Smooth muscle cell (in vitro differentiated cells): ENCODE measurements at regions not wholly inside any gene's neighbourhood (a gene's known extent, or its start where the extent isn't known, plus 50 kb on each side); places are given as distances from the start of the nearest gene placed in this dataset.

ENCODE experiments used
- DNase-seq: peaks from one replicate; lab custom pipeline; 2025; ENCODE audit not compliant: unreplicated experiment; lab: John Stamatoyannopoulos, UW
- H2AFZ ChIP-seq: fragments of 200-600 bp; sonication (generic); 2 replicates; pipeline ENCODE4 v1.6.0; 2016; ENCODE audit warnings: antibody characterized with exemption, low read depth, mild to moderate bottlenecking
- H3F3A ChIP-seq: fragments of 200-600 bp; sonication (generic); 2 replicates; pipeline ENCODE4 v1.6.0; 2017; ENCODE audit warnings: antibody characterized with exemption, low read depth
- H3K27ac ChIP-seq: fragments of 200-600 bp; sonication (generic); 2 replicates; pipeline ENCODE4 v1.5.1; 2016; ENCODE audit warnings: low read depth, mild to moderate bottlenecking
- H3K27me3 ChIP-seq: fragments of 200-600 bp; sonication (generic); 2 replicates; pipeline ENCODE4 v1.6.1; 2016; ENCODE audit warnings: low read depth, mild to moderate bottlenecking
- H3K36me3 ChIP-seq: fragments of 200-600 bp; sonication (generic); 2 replicates; pipeline ENCODE4 v1.5.1; 2016; ENCODE audit warnings: low read depth
- H3K4me1 ChIP-seq: fragments of 200-600 bp; sonication (generic); 2 replicates; pipeline ENCODE4 v1.5.1; 2016; ENCODE audit warnings: low read depth
- H3K4me2 ChIP-seq: fragments of 200-600 bp; sonication (generic); 2 replicates; pipeline ENCODE4 v1.6.0; 2016; ENCODE audit warnings: mild to moderate bottlenecking
- H3K4me3 ChIP-seq: fragments of 200-600 bp; sonication (generic); 2 replicates; pipeline ENCODE4 v1.5.1; 2016; ENCODE audit warnings: mild to moderate bottlenecking
- H3K79me2 ChIP-seq: fragments of 200-600 bp; sonication (generic); 2 replicates; pipeline ENCODE4 v1.6.0; 2016; ENCODE audit warnings: low read depth, mild to moderate bottlenecking
- H3K9ac ChIP-seq: fragments of 200-600 bp; sonication (generic); 2 replicates; pipeline ENCODE4 v1.6.0; 2016; ENCODE audit warnings: low read depth
- H3K9me3 ChIP-seq: fragments of 200-600 bp; sonication (generic); replicated peaks from 2 replicates; pipeline ENCODE4 v1.5.1; 2016; ENCODE audit warnings: low read depth
- H4K20me1 ChIP-seq: fragments of 200-600 bp; sonication (generic); 2 replicates; pipeline ENCODE4 v1.6.0; 2016; ENCODE audit warnings: low read depth
- CTCF ChIP-seq: fragments of 200-600 bp; sonication (generic); IDR thresholded peaks from 2 replicates; pipeline ENCODE4 v1.5.1; 2017; ENCODE audit warnings: borderline replicate concordance, mild to moderate bottlenecking, antibody characterized with exemption; ENCODE audit not compliant: insufficient read depth, poor library complexity, severe bottlenecking
- WGBS: methylation state at CpG from one replicate; pipeline ENCODE4 v1.1.7; 2016; ENCODE audit warnings: low lambda C conversion rate; 5-methylcytosine and 5-hydroxymethylcytosine counted together

- Histone ChIP-seq H3K79me2 (no peaks in the 10 kb centered on the region), H3F3A (no peaks in the 10 kb centered on the region), H3K27me3 (no peaks in the 10 kb centered on the region), H3K27ac (no peak overlapping the region), H3K9me3 (no peaks in the 10 kb centered on the region), H3K4me2 (no peak overlapping the region), H3K4me3 (no peak overlapping the region), H3K9ac (no peak overlapping the region), H4K20me1 (no peaks in the 10 kb centered on the region), H3K36me3 (no peaks in the 10 kb centered on the region), H3K4me1 (no peaks in the 10 kb centered on the region), H2AFZ (no peak overlapping the region)
- 90% methylated on average over 3 of the region's 3 CpGs for WGBS
- no peak for TF ChIP-seq CTCF
- DNase-seq = no peak
These were observed 69.8 kb downstream of the CD83 start for GRCh38 chr6:14187406-14187805.

- Histone ChIP-seq H3K4me3 (no peak overlapping the region), H3K9me3 (no peaks in the 10 kb centered on the region), H3K79me2 (no peaks in the 10 kb centered on the region), H3F3A (no peaks in the 10 kb centered on the region), H3K27me3 (no peaks in the 10 kb centered on the region), H3K9ac (no peak overlapping the region), H3K4me2 (no peak overlapping the region), H3K27ac (no peak overlapping the region), H3K36me3 (no peaks in the 10 kb centered on the region), H3K4me1 (peaks cover 1% of the 10 kb centered on the region), H4K20me1 (no peaks in the 10 kb centered on the region), H2AFZ (no peak overlapping the region)
- DNase-seq = no peak
- TF ChIP-seq CTCF = no peak
- WGBS = 96% methylated on average over 2 of the region's 2 CpGs
These were observed 71.5 kb downstream of the CD83 start for GRCh38 chr6:14189074-14189473.

- 80% methylated on average over 6 of the region's 6 CpGs for WGBS
- Histone ChIP-seq H3K4me2 (no peak overlapping the region), H3F3A (no peaks in the 10 kb centered on the region), H3K79me2 (no peaks in the 10 kb centered on the region), H2AFZ (no peak overlapping the region), H3K27ac (no peak overlapping the region), H3K9ac (no peak overlapping the region), H4K20me1 (no peaks in the 10 kb centered on the region), H3K36me3 (no peaks in the 10 kb centered on the region), H3K27me3 (no peaks in the 10 kb centered on the region), H3K4me3 (no peak overlapping the region), H3K9me3 (no peaks in the 10 kb centered on the region), H3K4me1 (peaks cover 12% of the 10 kb centered on the region)
- no peak for DNase-seq
- TF ChIP-seq CTCF = no peak
These were observed 72.8 kb downstream of the CD83 start for GRCh38 chr6:14190191-14190928.

GRCh38 chr6:14190929-14191224 lies 73.3 kb downstream of the CD83 start:
- H3K79me2 ChIP-seq = no peaks in the 10 kb centered on the region
- H3K9me3 ChIP-seq = no peaks in the 10 kb centered on the region
- H3F3A ChIP-seq = no peaks in the 10 kb centered on the region
- H3K4me2 ChIP-seq = no peak overlapping the region
- no peak overlapping the region for H2AFZ ChIP-seq
- H3K4me1 ChIP-seq = peaks cover 12% of the 10 kb centered on the region
- no peaks in the 10 kb centered on the region for H3K36me3 ChIP-seq
- H4K20me1 ChIP-seq = no peaks in the 10 kb centered on the region
- no peak overlapping the region for H3K27ac ChIP-seq
- H3K9ac ChIP-seq = no peak overlapping the region
- DNase-seq = no peak
- no peak for TF ChIP-seq CTCF
- no peak overlapping the region for H3K4me3 ChIP-seq
- 89% methylated on average over 6 of the region's 6 CpGs for WGBS
- H3K27me3 ChIP-seq = no peaks in the 10 kb centered on the region
